ENCODE measurements at regions not wholly inside any gene's neighbourhood (a gene's known extent, or its start where the extent isn't known, plus 50 kb on each side); places are given as distances from the start of the nearest gene placed in this dataset.

DNA sequence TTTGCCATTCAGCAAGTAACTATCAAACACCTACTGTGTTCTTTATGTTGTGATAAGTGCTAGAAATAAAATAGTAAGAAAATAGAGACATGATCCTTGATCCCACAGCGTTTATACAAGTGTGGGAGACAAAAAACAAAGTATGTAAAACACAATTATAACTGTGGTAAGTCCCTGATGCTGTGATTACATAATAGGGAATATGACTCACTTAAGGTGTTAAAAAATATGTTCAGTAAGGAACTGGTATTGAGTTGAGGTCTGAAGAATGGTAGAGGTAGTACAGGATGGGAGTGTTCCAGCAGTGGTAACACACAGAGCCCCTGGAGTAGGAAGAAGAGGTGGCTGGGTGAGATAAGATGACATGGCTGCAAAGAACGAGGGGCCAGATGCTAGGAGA lies 132.1 kb upstream of the TMC3 start:
- H3K36me3 Mint-ChIP-seq, result no peaks in the 10 kb centered on the region
- CTCF ChIA-PET, result no interaction called here
- H3K4me3 Mint-ChIP-seq, result no peak overlapping the region
- TF ChIP-seq, protein P1, sequence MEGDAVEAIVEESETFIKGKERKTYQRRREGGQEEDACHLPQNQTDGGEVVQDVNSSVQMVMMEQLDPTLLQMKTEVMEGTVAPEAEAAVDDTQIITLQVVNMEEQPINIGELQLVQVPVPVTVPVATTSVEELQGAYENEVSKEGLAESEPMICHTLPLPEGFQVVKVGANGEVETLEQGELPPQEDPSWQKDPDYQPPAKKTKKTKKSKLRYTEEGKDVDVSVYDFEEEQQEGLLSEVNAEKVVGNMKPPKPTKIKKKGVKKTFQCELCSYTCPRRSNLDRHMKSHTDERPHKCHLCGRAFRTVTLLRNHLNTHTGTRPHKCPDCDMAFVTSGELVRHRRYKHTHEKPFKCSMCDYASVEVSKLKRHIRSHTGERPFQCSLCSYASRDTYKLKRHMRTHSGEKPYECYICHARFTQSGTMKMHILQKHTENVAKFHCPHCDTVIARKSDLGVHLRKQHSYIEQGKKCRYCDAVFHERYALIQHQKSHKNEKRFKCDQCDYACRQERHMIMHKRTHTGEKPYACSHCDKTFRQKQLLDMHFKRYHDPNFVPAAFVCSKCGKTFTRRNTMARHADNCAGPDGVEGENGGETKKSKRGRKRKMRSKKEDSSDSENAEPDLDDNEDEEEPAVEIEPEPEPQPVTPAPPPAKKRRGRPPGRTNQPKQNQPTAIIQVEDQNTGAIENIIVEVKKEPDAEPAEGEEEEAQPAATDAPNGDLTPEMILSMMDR (IDR thresholded peaks at IDR 0.05), result no peak
- TF ChIP-seq CREM (CRISPR knock-in tag; IDR thresholded peaks at IDR 0.05) (no peak), NFYB (CRISPR knock-in tag; conservative IDR thresholded peaks at IDR 0.05; ENCODE audit: low read depth) (no peak), ZNF423 (CRISPR knock-in tag; IDR thresholded peaks at IDR 0.05) (no peak), ZNF232 (CRISPR knock-in tag; IDR thresholded peaks at IDR 0.05) (no peak), ZNF219 (CRISPR knock-in tag; IDR thresholded peaks at IDR 0.05; ENCODE audit: borderline replicate concordance) (no peak), TEAD4 (CRISPR knock-in tag; IDR thresholded peaks at IDR 0.05) (no peak), MYBL2 (CRISPR knock-in tag; IDR thresholded peaks at IDR 0.05) (no peak), SP1 (CRISPR knock-in tag; conservative IDR thresholded peaks at IDR 0.05) (no peak), PRRX2 (CRISPR knock-in tag; IDR thresholded peaks at IDR 0.05) (no peak), ZNF263 (CRISPR knock-in tag; IDR thresholded peaks at IDR 0.05; ENCODE audit: low read depth) (no peak), CBFB (CRISPR knock-in tag; IDR thresholded peaks at IDR 0.05; ENCODE audit: low read depth) (no peak), IRF2 (CRISPR knock-in tag; IDR thresholded peaks at IDR 0.05; ENCODE audit: borderline replicate concordance, low read depth) (no peak), RORB (CRISPR knock-in tag; IDR thresholded peaks at IDR 0.05) (no peak)
- TF ChIP-seq, protein P2, sequence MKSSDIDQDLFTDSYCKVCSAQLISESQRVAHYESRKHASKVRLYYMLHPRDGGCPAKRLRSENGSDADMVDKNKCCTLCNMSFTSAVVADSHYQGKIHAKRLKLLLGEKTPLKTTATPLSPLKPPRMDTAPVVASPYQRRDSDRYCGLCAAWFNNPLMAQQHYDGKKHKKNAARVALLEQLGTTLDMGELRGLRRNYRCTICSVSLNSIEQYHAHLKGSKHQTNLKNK (CRISPR knock-in tag; IDR thresholded peaks at IDR 0.05), result no peak
- TF ChIP-seq, protein P3, sequence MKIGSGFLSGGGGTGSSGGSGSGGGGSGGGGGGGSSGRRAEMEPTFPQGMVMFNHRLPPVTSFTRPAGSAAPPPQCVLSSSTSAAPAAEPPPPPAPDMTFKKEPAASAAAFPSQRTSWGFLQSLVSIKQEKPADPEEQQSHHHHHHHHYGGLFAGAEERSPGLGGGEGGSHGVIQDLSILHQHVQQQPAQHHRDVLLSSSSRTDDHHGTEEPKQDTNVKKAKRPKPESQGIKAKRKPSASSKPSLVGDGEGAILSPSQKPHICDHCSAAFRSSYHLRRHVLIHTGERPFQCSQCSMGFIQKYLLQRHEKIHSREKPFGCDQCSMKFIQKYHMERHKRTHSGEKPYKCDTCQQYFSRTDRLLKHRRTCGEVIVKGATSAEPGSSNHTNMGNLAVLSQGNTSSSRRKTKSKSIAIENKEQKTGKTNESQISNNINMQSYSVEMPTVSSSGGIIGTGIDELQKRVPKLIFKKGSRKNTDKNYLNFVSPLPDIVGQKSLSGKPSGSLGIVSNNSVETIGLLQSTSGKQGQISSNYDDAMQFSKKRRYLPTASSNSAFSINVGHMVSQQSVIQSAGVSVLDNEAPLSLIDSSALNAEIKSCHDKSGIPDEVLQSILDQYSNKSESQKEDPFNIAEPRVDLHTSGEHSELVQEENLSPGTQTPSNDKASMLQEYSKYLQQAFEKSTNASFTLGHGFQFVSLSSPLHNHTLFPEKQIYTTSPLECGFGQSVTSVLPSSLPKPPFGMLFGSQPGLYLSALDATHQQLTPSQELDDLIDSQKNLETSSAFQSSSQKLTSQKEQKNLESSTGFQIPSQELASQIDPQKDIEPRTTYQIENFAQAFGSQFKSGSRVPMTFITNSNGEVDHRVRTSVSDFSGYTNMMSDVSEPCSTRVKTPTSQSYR (CRISPR knock-in tag; IDR thresholded peaks at IDR 0.05), result no peak
- TF ChIP-seq, protein P4, sequence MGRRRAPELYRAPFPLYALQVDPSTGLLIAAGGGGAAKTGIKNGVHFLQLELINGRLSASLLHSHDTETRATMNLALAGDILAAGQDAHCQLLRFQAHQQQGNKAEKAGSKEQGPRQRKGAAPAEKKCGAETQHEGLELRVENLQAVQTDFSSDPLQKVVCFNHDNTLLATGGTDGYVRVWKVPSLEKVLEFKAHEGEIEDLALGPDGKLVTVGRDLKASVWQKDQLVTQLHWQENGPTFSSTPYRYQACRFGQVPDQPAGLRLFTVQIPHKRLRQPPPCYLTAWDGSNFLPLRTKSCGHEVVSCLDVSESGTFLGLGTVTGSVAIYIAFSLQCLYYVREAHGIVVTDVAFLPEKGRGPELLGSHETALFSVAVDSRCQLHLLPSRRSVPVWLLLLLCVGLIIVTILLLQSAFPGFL (CRISPR knock-in tag; IDR thresholded peaks at IDR 0.05; ENCODE audit: borderline replicate concordance), result no peak
- TF ChIP-seq, protein P5, sequence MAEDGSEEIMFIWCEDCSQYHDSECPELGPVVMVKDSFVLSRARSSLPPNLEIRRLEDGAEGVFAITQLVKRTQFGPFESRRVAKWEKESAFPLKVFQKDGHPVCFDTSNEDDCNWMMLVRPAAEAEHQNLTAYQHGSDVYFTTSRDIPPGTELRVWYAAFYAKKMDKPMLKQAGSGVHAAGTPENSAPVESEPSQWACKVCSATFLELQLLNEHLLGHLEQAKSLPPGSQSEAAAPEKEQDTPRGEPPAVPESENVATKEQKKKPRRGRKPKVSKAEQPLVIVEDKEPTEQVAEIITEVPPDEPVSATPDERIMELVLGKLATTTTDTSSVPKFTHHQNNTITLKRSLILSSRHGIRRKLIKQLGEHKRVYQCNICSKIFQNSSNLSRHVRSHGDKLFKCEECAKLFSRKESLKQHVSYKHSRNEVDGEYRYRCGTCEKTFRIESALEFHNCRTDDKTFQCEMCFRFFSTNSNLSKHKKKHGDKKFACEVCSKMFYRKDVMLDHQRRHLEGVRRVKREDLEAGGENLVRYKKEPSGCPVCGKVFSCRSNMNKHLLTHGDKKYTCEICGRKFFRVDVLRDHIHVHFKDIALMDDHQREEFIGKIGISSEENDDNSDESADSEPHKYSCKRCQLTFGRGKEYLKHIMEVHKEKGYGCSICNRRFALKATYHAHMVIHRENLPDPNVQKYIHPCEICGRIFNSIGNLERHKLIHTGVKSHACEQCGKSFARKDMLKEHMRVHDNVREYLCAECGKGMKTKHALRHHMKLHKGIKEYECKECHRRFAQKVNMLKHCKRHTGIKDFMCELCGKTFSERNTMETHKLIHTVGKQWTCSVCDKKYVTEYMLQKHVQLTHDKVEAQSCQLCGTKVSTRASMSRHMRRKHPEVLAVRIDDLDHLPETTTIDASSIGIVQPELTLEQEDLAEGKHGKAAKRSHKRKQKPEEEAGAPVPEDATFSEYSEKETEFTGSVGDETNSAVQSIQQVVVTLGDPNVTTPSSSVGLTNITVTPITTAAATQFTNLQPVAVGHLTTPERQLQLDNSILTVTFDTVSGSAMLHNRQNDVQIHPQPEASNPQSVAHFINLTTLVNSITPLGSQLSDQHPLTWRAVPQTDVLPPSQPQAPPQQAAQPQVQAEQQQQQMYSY (CRISPR knock-in tag; IDR thresholded peaks at IDR 0.05), result no peak
- DNase-seq (ENCODE audit: low spot score) (no peak), ATAC-seq (no peak)
- POLR2A ChIA-PET, result no interaction called here
- H3K4me1 Mint-ChIP-seq, result no peaks in the 10 kb centered on the region
- H3K9me3 Mint-ChIP-seq, result no peaks in the 10 kb centered on the region
- H3K27ac Mint-ChIP-seq, result no peak overlapping the region
- H3K27me3 Mint-ChIP-seq (ENCODE audit: low read depth), result no peaks in the 10 kb centered on the region
